Activated B cell treated with CpG ODN at 0.5 μM for 24 hours (primary cell): ENCODE measurements at regions not wholly inside any gene's neighbourhood (a gene's known extent, or its start where the extent isn't known, plus 50 kb on each side); places are given as distances from the start of the nearest gene placed in this dataset.

Experiments
- ATAC-seq: fragments of 200-7000 bp; cut with Tn5 transposase; one replicate; pipeline ENCODE4 v1.10.0; 2021; ENCODE audit warnings: low read depth, mild to moderate bottlenecking, moderate library complexity
- CTCF ChIA-PET: fragments of 350-600 bp; sonication (Branson Sonifier 250); formaldehyde crosslinking; loops from one replicate; lab custom pipeline; 2021; ENCODE audit warnings: antibody characterized with exemption; lab: Charles Lee
- POLR2A ChIA-PET: fragments of 350-600 bp; sonication (Branson Sonifier 250); formaldehyde crosslinking; loops from one replicate; lab custom pipeline; 2021; ENCODE audit warnings: antibody characterized with exemption; lab: Charles Lee
- DNase-seq: peaks from one replicate; pipeline ENCODE4 v3.0.0; 2022
- H3K27ac Mint-ChIP-seq: one replicate; pipeline ENCODE4 v1.8.0; 2020; ENCODE audit warnings: mixed read lengths
- H3K27me3 Mint-ChIP-seq: one replicate; pipeline ENCODE4 v1.8.0; 2021; ENCODE audit warnings: mixed read lengths
- H3K36me3 Mint-ChIP-seq: one replicate; pipeline ENCODE4 v1.8.0; 2021; ENCODE audit warnings: low read depth, mixed read lengths
- H3K4me1 Mint-ChIP-seq: one replicate; pipeline ENCODE4 v1.8.0; 2021; ENCODE audit warnings: mixed read lengths
- H3K4me3 Mint-ChIP-seq: one replicate; pipeline ENCODE4 v1.8.0; 2020; ENCODE audit warnings: mild to moderate bottlenecking, mixed read lengths
- H3K9me3 Mint-ChIP-seq: one replicate; pipeline ENCODE4 v1.8.0; 2020; ENCODE audit warnings: mixed read lengths
- CTCF ChIP-seq: fragments of 200-600 bp; IDR thresholded peaks from one replicate; pipeline ENCODE4 v1.8.0; 2022; ENCODE audit warnings: antibody characterized with exemption, mild to moderate bottlenecking
- intact Hi-C: fragments of 100-400 bp; cut with micrococcal nuclease; formaldehyde crosslinking; loops from one replicate; pipeline ENCODE4 v1.15.1; 2024

- intact Hi-C loops, result loop anchor here (1.0 kb wide), 3 partner anchors 56 to 220 kb away; no protein-coding TSS in a partner anchor
- Mint-ChIP-seq H3K27ac (no peak overlapping the region), H3K27me3 (peaks cover 14% of the 10 kb centered on the region), H3K36me3 (no peaks in the 10 kb centered on the region), H3K4me3 (no peak overlapping the region), H3K9me3 (no peaks in the 10 kb centered on the region), H3K4me1 (no peaks in the 10 kb centered on the region)
- no peak for TF ChIP-seq CTCF
- ATAC-seq (peak; percentile 72), DNase-seq (no peak)
- CTCF ChIA-PET, result interaction anchor here (1.2 to 2.2 kb wide), 6 partner anchors 9 to 262 kb away, joined by 3 to 18 read pairs (median 5); no protein-coding TSS in a partner anchor
- POLR2A ChIA-PET, result no interaction called here
These were observed 75.4 kb upstream of the ANKH start for GRCh38 chr5:14946815-14947620.

- POLR2A ChIA-PET, result no interaction called here
- Mint-ChIP-seq H3K9me3 (no peaks in the 10 kb centered on the region), H3K27me3 (peaks cover 16% of the 10 kb centered on the region), H3K36me3 (no peaks in the 10 kb centered on the region), H3K27ac (no peak overlapping the region), H3K4me3 (no peak overlapping the region), H3K4me1 (no peaks in the 10 kb centered on the region)
- no peak for TF ChIP-seq CTCF
- ATAC-seq (no peak), DNase-seq (no peak)
- intact Hi-C loops, result no loop called here
- CTCF ChIA-PET, result interaction anchor here (1.2 to 2.2 kb wide), 3 partner anchors 58 to 219 kb away, joined by 3 to 18 read pairs (median 4); no protein-coding TSS in a partner anchor
These were observed 73.9 kb upstream of the ANKH start for GRCh38 chr5:14945450-14945849.

GRCh38 chr5:14944996-14945395 lies 73.4 kb upstream of the ANKH start:
- TF ChIP-seq CTCF, result no peak
- ATAC-seq, result no peak
- H3K4me1 Mint-ChIP-seq, result no peaks in the 10 kb centered on the region
- H3K4me3 Mint-ChIP-seq, result no peak overlapping the region
- H3K36me3 Mint-ChIP-seq, result no peaks in the 10 kb centered on the region
- POLR2A ChIA-PET, result no interaction called here
- H3K27me3 Mint-ChIP-seq, result peaks cover 18% of the 10 kb centered on the region
- intact Hi-C loops, result no loop called here
- no peak overlapping the region for H3K27ac Mint-ChIP-seq
- DNase-seq, result no peak
- no peaks in the 10 kb centered on the region for H3K9me3 Mint-ChIP-seq
- CTCF ChIA-PET, result interaction anchor here (1.2 kb wide), 1 partner anchor 218 kb away, joined by 4 read pairs; no protein-coding TSS in a partner anchor

- intact Hi-C loops, result no loop called here
- H3K27me3 Mint-ChIP-seq, result peaks cover 16% of the 10 kb centered on the region
- no peaks in the 10 kb centered on the region for H3K36me3 Mint-ChIP-seq
- H3K4me3 Mint-ChIP-seq, result no peak overlapping the region
- no peak for ATAC-seq
- POLR2A ChIA-PET, result no interaction called here
- no peaks in the 10 kb centered on the region for H3K4me1 Mint-ChIP-seq
- no peak for TF ChIP-seq CTCF
- H3K27ac Mint-ChIP-seq, result no peak overlapping the region
- H3K9me3 Mint-ChIP-seq, result no peaks in the 10 kb centered on the region
- DNase-seq, result no peak
- CTCF ChIA-PET, result interaction anchor here (1.2 kb wide), 1 partner anchor 217 kb away, joined by 4 read pairs; no protein-coding TSS in a partner anchor
These were observed 72.8 kb upstream of the ANKH start for GRCh38 chr5:14944350-14944739.

GRCh38 chr5:14942212-14942611 lies 70.6 kb upstream of the ANKH start:
- no peak for TF ChIP-seq CTCF
- ATAC-seq, result no peak
- DNase-seq, result no peak
- Mint-ChIP-seq H3K27me3 (peaks cover 17% of the 10 kb centered on the region), H3K36me3 (no peaks in the 10 kb centered on the region), H3K27ac (no peak overlapping the region), H3K4me1 (peaks cover 1% of the 10 kb centered on the region), H3K4me3 (no peak overlapping the region), H3K9me3 (no peaks in the 10 kb centered on the region)
- ChIA-PET CTCF (interaction anchor here (2.3 kb wide), 1 partner anchor 61 kb away, joined by 8 read pairs; no protein-coding TSS in a partner anchor), POLR2A (no interaction called here)
- intact Hi-C loops, result no loop called here
